ENCODE measurements at regions not wholly inside any gene's neighbourhood (a gene's known extent, or its start where the extent isn't known, plus 50 kb on each side); places are given as distances from the start of the nearest gene placed in this dataset.

GRCh38 chr5:111572561-111572960 is 60.2 kb upstream of the STARD4 start:
- no peak for DNase-seq

- no peak for DNase-seq
Measured at GRCh38 chr5:111563031-111563822, 50.9 kb upstream of the STARD4 start.

GRCh38 chr5:111562561-111562960 is 50.2 kb upstream of the STARD4 start:
- no peak for DNase-seq

All from NCI-H1092 treated with DMSO at 0.1 percent for 48 hours (cell line).